ENCODE measurements at regions not wholly inside any gene's neighbourhood (a gene's known extent, or its start where the extent isn't known, plus 50 kb on each side); places are given as distances from the start of the nearest gene placed in this dataset.
"Not testable (repeated sequence)": the region's sequence is repeated elsewhere in the genome, so short reads cannot be mapped to it uniquely, and the experiment has no call there.

GRCh38 chr6:130643361-130643760 is 183.8 kb upstream of the SMLR1 start:
- Histone ChIP-seq H3K9me2 (ENCODE audit: insufficient read depth, low read length) (no peaks in the 10 kb centered on the region), H3K4me3 (ENCODE audit: low read length) (no peak overlapping the region), H3F3A (ENCODE audit: insufficient read depth, low read length, poor library complexity, severe bottlenecking) (no peaks in the 10 kb centered on the region), H3K27me3 (ENCODE audit: insufficient read depth, low read depth, low read length) (no peaks in the 10 kb centered on the region), H3K9ac (ENCODE audit: low read length) (no peak overlapping the region), H3K9me3 (ENCODE audit: low read length) (no peaks in the 10 kb centered on the region), H3K79me2 (replicated peaks; ENCODE audit: insufficient read depth, low read length) (no peaks in the 10 kb centered on the region), H3K4me2 (ENCODE audit: low read length) (no peak overlapping the region), H2AFZ (ENCODE audit: low read depth, low read length) (no peak overlapping the region), H4K20me1 (ENCODE audit: insufficient read depth) (no peaks in the 10 kb centered on the region), H3K27ac (ENCODE audit: low read length) (no peak overlapping the region), H3K36me3 (ENCODE audit: insufficient read depth, low read length) (no peaks in the 10 kb centered on the region)
- TF ChIP-seq SMC3 (conservative IDR thresholded peaks at IDR 0.05; ENCODE audit: poor library complexity) (no peak), EZH2 (IDR thresholded peaks at IDR 0.05; ENCODE audit: borderline replicate concordance, insufficient read depth, low read length, poor library complexity, severe bottlenecking) (no peak)

DNA sequence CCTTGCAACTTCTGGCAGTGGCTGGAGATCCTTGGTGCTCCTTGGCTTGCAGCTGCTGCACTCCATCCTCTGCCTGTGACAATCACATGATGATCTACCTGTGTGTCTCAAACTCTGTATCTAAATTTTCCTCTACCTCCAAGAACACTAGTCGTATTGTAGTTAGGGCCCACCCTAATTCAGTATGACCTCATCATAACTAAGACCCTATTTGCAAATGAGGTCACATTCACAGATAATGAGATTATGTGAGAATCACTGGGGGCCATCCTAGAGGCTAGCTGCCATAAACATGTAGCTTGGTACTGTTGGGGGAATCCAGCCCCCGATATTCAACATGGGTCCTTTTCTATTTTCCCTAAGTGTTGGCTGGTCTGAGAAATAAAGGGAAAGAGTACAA is 183.0 kb upstream of the SMLR1 start:
- Histone ChIP-seq H3K9me2 (ENCODE audit: insufficient read depth, low read length) (no peaks in the 10 kb centered on the region), H3K36me3 (ENCODE audit: insufficient read depth, low read length) (no peaks in the 10 kb centered on the region), H3K4me3 (ENCODE audit: low read length) (no peak overlapping the region), H3F3A (ENCODE audit: insufficient read depth, low read length, poor library complexity, severe bottlenecking) (no peaks in the 10 kb centered on the region), H3K4me2 (ENCODE audit: low read length) (no peak overlapping the region), H3K27me3 (ENCODE audit: insufficient read depth, low read depth, low read length) (no peaks in the 10 kb centered on the region), H3K9ac (ENCODE audit: low read length) (no peak overlapping the region), H3K9me3 (ENCODE audit: low read length) (no peaks in the 10 kb centered on the region), H2AFZ (ENCODE audit: low read depth, low read length) (no peak overlapping the region), H3K27ac (ENCODE audit: low read length) (no peak overlapping the region), H4K20me1 (ENCODE audit: insufficient read depth) (no peaks in the 10 kb centered on the region), H3K79me2 (replicated peaks; ENCODE audit: insufficient read depth, low read length) (no peaks in the 10 kb centered on the region)
- TF ChIP-seq SMC3 (conservative IDR thresholded peaks at IDR 0.05; ENCODE audit: poor library complexity): no peak
- no peak for TF ChIP-seq TAF1 (IDR thresholded peaks at IDR 0.05; ENCODE audit: low read depth)
- TF ChIP-seq EZH2 (IDR thresholded peaks at IDR 0.05; ENCODE audit: borderline replicate concordance, insufficient read depth, low read length, poor library complexity, severe bottlenecking): no peak
- TF ChIP-seq, protein P1, sequence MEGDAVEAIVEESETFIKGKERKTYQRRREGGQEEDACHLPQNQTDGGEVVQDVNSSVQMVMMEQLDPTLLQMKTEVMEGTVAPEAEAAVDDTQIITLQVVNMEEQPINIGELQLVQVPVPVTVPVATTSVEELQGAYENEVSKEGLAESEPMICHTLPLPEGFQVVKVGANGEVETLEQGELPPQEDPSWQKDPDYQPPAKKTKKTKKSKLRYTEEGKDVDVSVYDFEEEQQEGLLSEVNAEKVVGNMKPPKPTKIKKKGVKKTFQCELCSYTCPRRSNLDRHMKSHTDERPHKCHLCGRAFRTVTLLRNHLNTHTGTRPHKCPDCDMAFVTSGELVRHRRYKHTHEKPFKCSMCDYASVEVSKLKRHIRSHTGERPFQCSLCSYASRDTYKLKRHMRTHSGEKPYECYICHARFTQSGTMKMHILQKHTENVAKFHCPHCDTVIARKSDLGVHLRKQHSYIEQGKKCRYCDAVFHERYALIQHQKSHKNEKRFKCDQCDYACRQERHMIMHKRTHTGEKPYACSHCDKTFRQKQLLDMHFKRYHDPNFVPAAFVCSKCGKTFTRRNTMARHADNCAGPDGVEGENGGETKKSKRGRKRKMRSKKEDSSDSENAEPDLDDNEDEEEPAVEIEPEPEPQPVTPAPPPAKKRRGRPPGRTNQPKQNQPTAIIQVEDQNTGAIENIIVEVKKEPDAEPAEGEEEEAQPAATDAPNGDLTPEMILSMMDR (IDR thresholded peaks at IDR 0.05; ENCODE audit: poor library complexity, severe bottlenecking): no peak
- TF ChIP-seq EP300 (conservative IDR thresholded peaks at IDR 0.05; ENCODE audit: poor library complexity, severe bottlenecking): no peak
- TF ChIP-seq, protein P2, sequence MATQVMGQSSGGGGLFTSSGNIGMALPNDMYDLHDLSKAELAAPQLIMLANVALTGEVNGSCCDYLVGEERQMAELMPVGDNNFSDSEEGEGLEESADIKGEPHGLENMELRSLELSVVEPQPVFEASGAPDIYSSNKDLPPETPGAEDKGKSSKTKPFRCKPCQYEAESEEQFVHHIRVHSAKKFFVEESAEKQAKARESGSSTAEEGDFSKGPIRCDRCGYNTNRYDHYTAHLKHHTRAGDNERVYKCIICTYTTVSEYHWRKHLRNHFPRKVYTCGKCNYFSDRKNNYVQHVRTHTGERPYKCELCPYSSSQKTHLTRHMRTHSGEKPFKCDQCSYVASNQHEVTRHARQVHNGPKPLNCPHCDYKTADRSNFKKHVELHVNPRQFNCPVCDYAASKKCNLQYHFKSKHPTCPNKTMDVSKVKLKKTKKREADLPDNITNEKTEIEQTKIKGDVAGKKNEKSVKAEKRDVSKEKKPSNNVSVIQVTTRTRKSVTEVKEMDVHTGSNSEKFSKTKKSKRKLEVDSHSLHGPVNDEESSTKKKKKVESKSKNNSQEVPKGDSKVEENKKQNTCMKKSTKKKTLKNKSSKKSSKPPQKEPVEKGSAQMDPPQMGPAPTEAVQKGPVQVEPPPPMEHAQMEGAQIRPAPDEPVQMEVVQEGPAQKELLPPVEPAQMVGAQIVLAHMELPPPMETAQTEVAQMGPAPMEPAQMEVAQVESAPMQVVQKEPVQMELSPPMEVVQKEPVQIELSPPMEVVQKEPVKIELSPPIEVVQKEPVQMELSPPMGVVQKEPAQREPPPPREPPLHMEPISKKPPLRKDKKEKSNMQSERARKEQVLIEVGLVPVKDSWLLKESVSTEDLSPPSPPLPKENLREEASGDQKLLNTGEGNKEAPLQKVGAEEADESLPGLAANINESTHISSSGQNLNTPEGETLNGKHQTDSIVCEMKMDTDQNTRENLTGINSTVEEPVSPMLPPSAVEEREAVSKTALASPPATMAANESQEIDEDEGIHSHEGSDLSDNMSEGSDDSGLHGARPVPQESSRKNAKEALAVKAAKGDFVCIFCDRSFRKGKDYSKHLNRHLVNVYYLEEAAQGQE (IDR thresholded peaks at IDR 0.05; ENCODE audit: borderline replicate concordance): no peak
- no peak for TF ChIP-seq POLR2AphosphoS5 (IDR thresholded peaks at IDR 0.05)
- TF ChIP-seq RAD21 (conservative IDR thresholded peaks at IDR 0.05): no peak
- no peak for TF ChIP-seq MXI1 (conservative IDR thresholded peaks at IDR 0.05; ENCODE audit: poor library complexity, severe bottlenecking)

- not testable (repeated sequence) for H3K9me2 ChIP-seq (ENCODE audit: insufficient read depth, low read length); H3K79me2 ChIP-seq (replicated peaks; ENCODE audit: insufficient read depth, low read length); H4K20me1 ChIP-seq (ENCODE audit: insufficient read depth); H3K4me3 ChIP-seq (ENCODE audit: low read length); H3K27ac ChIP-seq (ENCODE audit: low read length); H3K9ac ChIP-seq (ENCODE audit: low read length); H3K27me3 ChIP-seq (ENCODE audit: insufficient read depth, low read depth, low read length); H3K9me3 ChIP-seq (ENCODE audit: low read length); H3K4me2 ChIP-seq (ENCODE audit: low read length); H3F3A ChIP-seq (ENCODE audit: insufficient read depth, low read length, poor library complexity, severe bottlenecking); H3K36me3 ChIP-seq (ENCODE audit: insufficient read depth, low read length); H2AFZ ChIP-seq (ENCODE audit: low read depth, low read length)
These were observed 182.4 kb upstream of the SMLR1 start for GRCh38 chr6:130644769-130645168.

Measured in neural cell (in vitro differentiated cells).